Natural killer cell (primary cell): ENCODE measurements at regions not wholly inside any gene's neighbourhood (a gene's known extent, or its start where the extent isn't known, plus 50 kb on each side); places are given as distances from the start of the nearest gene placed in this dataset.
"Not testable (repeated sequence)": the region's sequence is repeated elsewhere in the genome, so short reads cannot be mapped to it uniquely, and the experiment has no call there.

ENCODE experiments used
- ATAC-seq, 3 donors: fragments of 150-1000 bp in 2 of 3; fragments of 200-7000 bp in 1 of 3; cut with Tn5 transposase; 1 replicate in 1 of 3; 2 replicates in 2 of 3; pipeline ENCODE4 v1.10.0; 2021; ENCODE audit warnings: mild to moderate bottlenecking in 2 of 3, moderate library complexity in 2 of 3
- DNase-seq, 2 donors: peaks; one replicate each; pipeline versions ENCODE4 v3.0.0 to v3.0.0-alpha.2; 2013 to 2021; ENCODE audit warnings: mixed read lengths in 1 of 2
- H3K27ac ChIP-seq: one replicate; pipeline ENCODE4 v1.5.1; 2013; ENCODE audit warnings: mild to moderate bottlenecking, low read length
- H3K27me3 ChIP-seq: one replicate; pipeline ENCODE4 v1.6.1; 2013; ENCODE audit warnings: low read length; ENCODE audit not compliant: control insufficient read depth, insufficient read depth
- H3K36me3 ChIP-seq: one replicate; pipeline ENCODE4 v1.6.1; 2013; ENCODE audit warnings: low read length; ENCODE audit not compliant: control insufficient read depth, insufficient read depth
- H3K4me1 ChIP-seq: one replicate; pipeline ENCODE4 v1.6.1; 2013; ENCODE audit warnings: low read length; ENCODE audit not compliant: control insufficient read depth, insufficient read depth
- H3K4me3 ChIP-seq: one replicate; pipeline ENCODE4 v1.5.1; 2013; ENCODE audit warnings: low read length
- H3K9me3 ChIP-seq: one replicate; pipeline ENCODE4 v1.6.1; 2013; ENCODE audit warnings: low read length; ENCODE audit not compliant: control insufficient read depth, insufficient read depth
- H3K27ac Mint-ChIP-seq, 2 donors: one replicate each; pipeline ENCODE4 v1.8.0; 2022; ENCODE audit warnings: mild to moderate bottlenecking in 2 of 2, mixed read lengths in 2 of 2, moderate library complexity in 1 of 2
- H3K27me3 Mint-ChIP-seq, 2 donors: one replicate each; pipeline ENCODE4 v1.8.0; 2022; ENCODE audit warnings: low read depth in 2 of 2, mixed read lengths in 2 of 2
- H3K36me3 Mint-ChIP-seq: one replicate; pipeline ENCODE4 v1.8.0; 2022; ENCODE audit warnings: mixed read lengths
- H3K4me1 Mint-ChIP-seq, 2 donors: one replicate each; pipeline ENCODE4 v1.8.0; 2022; ENCODE audit warnings: mixed read lengths in 2 of 2
- H3K4me3 Mint-ChIP-seq: one replicate; pipeline ENCODE4 v1.8.0; 2022; ENCODE audit warnings: mild to moderate bottlenecking, moderate library complexity, mixed read lengths
- H3K9me3 Mint-ChIP-seq, 2 donors: one replicate each; pipeline ENCODE4 v1.8.0; 2022; ENCODE audit warnings: mixed read lengths in 2 of 2
- WGBS: methylation state at CpG from one replicate; pipeline ENCODE4 v1.1.7; 2013; ENCODE audit warnings: missing lambda C conversion rate; ENCODE audit not compliant: insufficient coverage; 5-methylcytosine and 5-hydroxymethylcytosine counted together
- intact Hi-C: fragments of 100-400 bp; cut with micrococcal nuclease; formaldehyde crosslinking; loops from one replicate; pipeline ENCODE4 v1.14.2; 2022

DNA sequence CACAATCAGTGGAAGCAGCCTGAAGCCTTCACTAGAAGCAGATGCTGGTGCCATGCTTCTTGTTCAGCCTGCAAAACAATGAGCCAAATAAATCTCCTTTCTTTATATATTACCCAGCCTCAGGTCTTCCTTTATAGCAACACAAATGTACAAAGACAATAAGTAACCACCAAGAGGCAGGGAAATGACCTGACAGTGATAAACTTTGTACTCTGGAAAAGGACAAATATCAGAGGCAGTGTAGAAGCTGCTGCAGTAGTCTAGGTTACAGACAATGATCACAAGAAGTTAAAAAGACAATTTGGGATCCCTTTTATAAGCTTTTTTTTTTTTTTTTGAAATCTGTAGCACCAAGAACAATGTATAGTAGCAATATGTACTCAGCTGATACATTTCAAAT lies 760.3 kb downstream of the TTLL7 start:
- ATAC-seq, intact Hi-C loops, H3K27ac Mint-ChIP-seq, H3K27me3 ChIP-seq, H3K9me3 Mint-ChIP-seq, H3K9me3 ChIP-seq, H3K36me3 ChIP-seq, H3K4me3 ChIP-seq, H3K27ac ChIP-seq, H3K27me3 Mint-ChIP-seq, H3K4me1 ChIP-seq, DNase-seq, H3K4me1 Mint-ChIP-seq, H3K4me3 Mint-ChIP-seq, H3K36me3 Mint-ChIP-seq: not testable (repeated sequence)

DNA sequence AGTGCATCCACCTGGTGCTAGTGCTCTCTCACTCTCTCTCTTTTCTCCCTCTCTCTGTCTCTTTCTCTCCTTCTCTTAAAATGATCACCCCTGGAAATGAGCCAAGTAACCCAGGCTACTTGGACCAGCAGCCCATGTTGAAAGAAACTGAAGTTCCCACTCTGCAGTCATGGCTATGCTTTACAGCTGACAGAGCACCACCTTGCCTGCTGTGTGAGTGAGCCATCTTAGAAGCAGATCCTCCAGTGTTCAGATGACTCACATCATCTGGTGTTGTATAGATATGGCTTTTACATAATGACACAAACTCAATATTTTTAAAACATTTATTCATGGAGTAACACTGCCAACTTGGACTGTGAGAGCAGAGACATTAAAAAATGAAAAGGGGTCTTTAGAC lies 779.1 kb downstream of the TTLL7 start:
- H3K4me3 Mint-ChIP-seq, H3K36me3 ChIP-seq, intact Hi-C loops, H3K4me3 ChIP-seq, ATAC-seq, H3K9me3 ChIP-seq, H3K27me3 ChIP-seq, DNase-seq, H3K36me3 Mint-ChIP-seq, H3K27me3 Mint-ChIP-seq, H3K4me1 ChIP-seq, H3K4me1 Mint-ChIP-seq, H3K27ac Mint-ChIP-seq, H3K27ac ChIP-seq: not testable (repeated sequence)
- peaks cover 7 to 17% of the 10 kb centered on the region in 2 donors for H3K9me3 Mint-ChIP-seq

DNA sequence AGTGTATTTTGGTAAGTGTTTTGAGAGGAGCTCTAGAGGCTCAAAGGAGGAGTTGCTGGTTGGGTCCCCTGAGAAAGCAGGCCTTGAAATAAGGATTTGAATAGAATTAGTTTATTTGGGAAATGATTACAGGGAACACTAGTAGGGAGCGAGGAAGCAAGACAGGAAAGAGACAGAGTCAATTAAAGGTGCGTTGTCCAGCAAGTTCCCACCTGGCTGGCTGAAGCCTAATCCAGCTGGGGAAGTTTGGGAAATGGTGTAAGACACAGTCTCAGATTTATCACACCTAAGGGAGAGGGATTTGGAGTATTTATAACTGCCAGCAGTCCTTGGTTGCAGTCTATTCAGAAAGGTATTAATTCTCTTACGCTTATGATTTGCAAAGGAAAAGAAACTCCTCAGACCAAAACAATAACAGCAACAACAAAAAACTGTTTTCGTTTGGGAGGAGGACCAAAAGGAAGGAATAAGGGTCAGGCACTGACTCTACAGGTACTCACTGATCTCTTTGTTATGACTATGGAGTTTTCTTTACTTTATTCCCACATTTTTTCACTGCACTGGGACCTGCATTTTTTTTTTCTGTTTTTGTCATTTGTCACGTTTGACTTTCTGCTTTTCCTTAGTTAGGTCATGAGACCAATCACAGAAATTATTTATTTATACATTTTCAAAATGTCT lies 780.8 kb downstream of the TTLL7 start:
- intact Hi-C loops, H3K27ac Mint-ChIP-seq, H3K9me3 ChIP-seq, H3K27ac ChIP-seq, H3K36me3 Mint-ChIP-seq, H3K4me1 Mint-ChIP-seq, H3K36me3 ChIP-seq, DNase-seq, H3K27me3 ChIP-seq, H3K27me3 Mint-ChIP-seq, H3K4me3 ChIP-seq, H3K4me3 Mint-ChIP-seq, ATAC-seq, H3K4me1 ChIP-seq: not testable (repeated sequence)
- WGBS: 87% methylated on average over 2 of the region's 5 CpGs
- peaks cover 8 to 20% of the 10 kb centered on the region in 2 donors for H3K9me3 Mint-ChIP-seq

DNA sequence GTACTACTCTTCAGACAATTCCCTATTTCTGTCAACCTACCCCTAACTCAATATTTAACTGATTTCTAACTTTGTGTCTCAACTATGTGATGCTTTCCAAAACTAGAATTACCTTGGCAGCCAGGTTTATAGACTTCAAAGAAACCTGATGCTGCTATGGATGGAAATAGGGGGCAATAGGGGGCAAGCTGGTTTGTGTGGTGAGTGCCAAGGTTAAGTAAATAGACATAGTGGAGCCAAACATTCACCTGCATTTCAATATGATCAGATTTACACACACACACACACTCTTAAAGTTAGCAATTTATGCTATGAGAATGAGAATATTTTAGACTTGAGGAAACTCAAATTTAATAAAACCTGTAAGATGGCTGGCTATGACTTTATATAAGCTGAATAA lies 784.6 kb downstream of the TTLL7 start:
- H3K27ac ChIP-seq, H3K4me1 Mint-ChIP-seq, H3K4me3 ChIP-seq, DNase-seq, H3K4me1 ChIP-seq, intact Hi-C loops, ATAC-seq, H3K36me3 Mint-ChIP-seq, H3K27me3 Mint-ChIP-seq, H3K9me3 Mint-ChIP-seq, H3K27ac Mint-ChIP-seq, H3K36me3 ChIP-seq, H3K9me3 ChIP-seq, H3K27me3 ChIP-seq, H3K4me3 Mint-ChIP-seq: not testable (repeated sequence)

DNA sequence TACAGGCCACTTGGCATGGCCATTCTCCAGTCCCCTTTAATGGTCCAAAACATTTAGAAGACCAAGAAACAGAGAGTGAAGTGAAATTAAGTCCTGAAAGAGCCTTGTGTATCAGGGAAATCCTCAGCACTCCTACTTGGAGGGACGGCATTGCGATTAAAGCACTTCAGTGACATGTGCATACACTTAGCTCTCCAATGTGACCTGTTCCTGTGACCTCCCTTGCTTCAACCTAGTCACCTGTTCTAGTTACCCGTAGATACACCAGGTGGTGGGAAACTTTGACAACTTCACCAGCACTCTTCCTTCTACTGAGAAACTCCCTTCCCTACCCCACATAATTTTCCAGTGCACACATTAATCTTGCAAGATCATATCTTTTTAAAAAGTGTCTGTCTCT lies 785.3 kb downstream of the TTLL7 start:
- H3K27ac Mint-ChIP-seq, H3K9me3 ChIP-seq, H3K36me3 Mint-ChIP-seq, ATAC-seq, intact Hi-C loops, H3K27me3 Mint-ChIP-seq, H3K4me3 Mint-ChIP-seq, H3K27me3 ChIP-seq, H3K27ac ChIP-seq, H3K9me3 Mint-ChIP-seq, DNase-seq, H3K36me3 ChIP-seq, H3K4me3 ChIP-seq, H3K4me1 ChIP-seq, H3K4me1 Mint-ChIP-seq: not testable (repeated sequence)
- WGBS: 100% methylated on average over 3 of the region's 3 CpGs

DNA sequence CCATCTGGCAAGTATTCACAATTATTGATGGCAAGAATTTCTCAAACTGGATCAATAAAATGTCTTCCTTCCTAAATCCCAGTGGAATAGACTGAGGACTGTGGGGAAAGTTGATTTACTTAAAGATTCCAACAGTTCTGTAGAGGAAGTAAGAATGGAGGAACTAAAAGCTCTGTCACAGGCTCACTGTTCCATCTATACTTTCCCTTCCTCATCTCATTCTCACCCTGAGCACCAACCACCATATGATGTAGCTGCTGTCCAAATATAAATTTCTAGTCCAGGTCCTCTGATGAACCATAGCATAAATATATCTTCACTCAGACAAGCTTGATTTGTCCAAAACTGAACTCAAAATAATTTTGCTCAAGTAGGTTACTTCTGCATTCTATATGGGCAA lies 786.9 kb downstream of the TTLL7 start:
- H3K27me3 Mint-ChIP-seq, H3K4me1 Mint-ChIP-seq, H3K4me1 ChIP-seq, H3K36me3 Mint-ChIP-seq, H3K9me3 ChIP-seq, H3K27ac ChIP-seq, H3K27ac Mint-ChIP-seq, H3K4me3 ChIP-seq, H3K36me3 ChIP-seq, H3K9me3 Mint-ChIP-seq, DNase-seq, H3K27me3 ChIP-seq, ATAC-seq, intact Hi-C loops, H3K4me3 Mint-ChIP-seq: not testable (repeated sequence)

DNA sequence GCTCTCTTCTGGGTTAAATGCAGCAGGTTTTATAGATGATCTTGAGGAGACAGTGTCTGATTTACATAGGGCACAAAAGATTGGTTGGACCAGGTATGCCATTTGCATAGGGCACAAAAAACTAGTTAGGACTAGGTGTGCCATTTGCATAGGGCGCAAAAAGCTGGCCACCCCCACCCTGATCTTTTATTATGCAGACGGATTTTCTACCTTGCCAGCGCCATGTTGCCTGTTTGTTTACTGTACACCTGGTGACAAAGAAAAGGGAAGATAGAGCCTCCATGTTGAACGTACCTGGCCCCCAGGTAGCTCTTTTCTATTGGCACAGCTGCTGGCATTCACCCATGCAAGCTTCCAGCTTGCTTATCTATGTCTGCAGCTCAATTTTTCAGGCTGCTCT lies 790.4 kb downstream of the TTLL7 start:
- H3K36me3 Mint-ChIP-seq, DNase-seq, ATAC-seq, H3K9me3 ChIP-seq, H3K27ac ChIP-seq, H3K4me3 Mint-ChIP-seq, intact Hi-C loops, H3K27me3 ChIP-seq, H3K4me1 Mint-ChIP-seq, H3K36me3 ChIP-seq, H3K4me1 ChIP-seq, H3K4me3 ChIP-seq, H3K27me3 Mint-ChIP-seq, H3K27ac Mint-ChIP-seq, H3K9me3 Mint-ChIP-seq: not testable (repeated sequence)
- WGBS: 90% methylated on average over 3 of the region's 4 CpGs

DNA sequence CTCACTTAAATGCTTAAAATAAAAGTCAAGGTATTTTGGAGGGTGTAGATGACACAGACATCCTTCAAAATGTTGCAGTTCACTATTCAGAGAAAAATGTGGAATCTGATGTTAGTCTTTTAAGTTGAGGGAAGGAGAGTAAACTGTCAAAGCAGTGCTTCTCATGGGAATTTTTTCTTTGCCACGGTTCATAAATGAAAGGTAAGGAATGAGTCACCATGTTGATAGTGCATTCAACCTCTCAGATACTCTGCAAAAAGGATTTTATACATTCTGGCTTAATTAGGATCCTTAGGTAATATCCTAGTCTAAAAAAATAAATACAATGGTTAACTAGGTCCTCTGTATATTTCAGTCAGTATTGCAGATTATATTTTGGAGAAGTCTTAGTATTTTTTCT lies 804.3 kb downstream of the TTLL7 start:
- intact Hi-C loops, H3K4me3 Mint-ChIP-seq, H3K4me3 ChIP-seq, H3K36me3 ChIP-seq, H3K4me1 ChIP-seq, H3K4me1 Mint-ChIP-seq, H3K36me3 Mint-ChIP-seq, H3K27me3 Mint-ChIP-seq, ATAC-seq, DNase-seq, H3K27ac Mint-ChIP-seq, H3K27ac ChIP-seq, H3K9me3 ChIP-seq, H3K27me3 ChIP-seq: not testable (repeated sequence)
- peaks cover 10% of the 10 kb centered on the region in 2 donors for H3K9me3 Mint-ChIP-seq
- no CpG with 5 or more reads among the region's 1 CpG for WGBS
